Right lobe of liver (tissue), 4 donors: ENCODE measurements at regions not wholly inside any gene's neighbourhood (a gene's known extent, or its start where the extent isn't known, plus 50 kb on each side); places are given as distances from the start of the nearest gene placed in this dataset.

Experiments used
- CTCF ChIP-seq, 4 donors: fragments of 200-600 bp in 3 of 4; fragments of 450-650 bp in 1 of 4; IDR thresholded peaks; one replicate each; pipeline versions ENCODE4 v1.5.1 to v1.8.0; 2016 to 2022; ENCODE audit warnings: antibody characterized with exemption in 4 of 4, mild to moderate bottlenecking in 2 of 4
- POLR2A ChIP-seq: fragments of 450-650 bp; IDR thresholded peaks from one replicate; pipeline ENCODE4 v1.6.1; 2017; ENCODE audit warnings: antibody characterized with exemption, mild to moderate bottlenecking
- donor health status: DM: no; HTN: no; CAD: no.
- donor health status: DM: no; HTN: no; CAD: no.
- donor health status: DM: no; HTN: yes; CAD: no.

GRCh38 chr12:90611048-90611447 lies 343.9 kb downstream of the CCER1 start:
- TF ChIP-seq CTCF (IDR thresholded peaks at IDR 0.05) (no peak), POLR2A (no peak)
